VCaP (cell line): ENCODE measurements at regions not wholly inside any gene's neighbourhood (a gene's known extent, or its start where the extent isn't known, plus 50 kb on each side); places are given as distances from the start of the nearest gene placed in this dataset.
A peak's percentile ranks its signal among the peaks of the same experiment; 100 is the strongest.

Source experiments
- H3K27ac ChIP-seq: fragments of 450-650 bp; 2 replicates; pipeline ENCODE4 v1.5.1; 2017
- CTCF ChIP-seq: fragments of 450-650 bp; conservative IDR thresholded peaks from 2 replicates; pipeline ENCODE4 v1.5.1; 2017; ENCODE audit warnings: mild to moderate bottlenecking, moderate library complexity

- H3K27ac ChIP-seq, result no peak overlapping the region
- TF ChIP-seq CTCF, result no peak
Observed at GRCh38 chr7:92988941-92989545, 128.7 kb downstream of the SAMD9 start.

- H3K27ac ChIP-seq, result no peak overlapping the region
- peak; percentile 53 for TF ChIP-seq CTCF
Observed at GRCh38 chr7:92988051-92988450, 129.7 kb downstream of the SAMD9 start.

- H3K27ac ChIP-seq, result no peak overlapping the region
- TF ChIP-seq CTCF, result no peak
Observed at GRCh38 chr7:92987538-92987937, 130.2 kb downstream of the SAMD9 start.

GRCh38 chr7:92987095-92987494 is 130.7 kb downstream of the SAMD9 start:
- no peak for TF ChIP-seq CTCF

GRCh38 chr7:92982928-92983327 is 134.9 kb downstream of the SAMD9 start:
- TF ChIP-seq CTCF, result no peak
- no peak overlapping the region for H3K27ac ChIP-seq

More at GRCh38 chr7:92987095-92987494, 130.7 kb downstream of the SAMD9 start:
- no peak overlapping the region for H3K27ac ChIP-seq

- TF ChIP-seq CTCF, result no peak
- H3K27ac ChIP-seq, result no peak overlapping the region
Observed at GRCh38 chr7:92976931-92977330, 140.6 kb upstream of the CDK6 start.

- H3K27ac ChIP-seq, result no peak overlapping the region
Observed at GRCh38 chr7:92973974-92974373, 137.6 kb upstream of the CDK6 start.

More at GRCh38 chr7:92973974-92974373, 137.6 kb upstream of the CDK6 start:
- TF ChIP-seq CTCF, result no peak
